ENCODE measurements at regions not wholly inside any gene's neighbourhood (a gene's known extent, or its start where the extent isn't known, plus 50 kb on each side); places are given as distances from the start of the nearest gene placed in this dataset.

DNA sequence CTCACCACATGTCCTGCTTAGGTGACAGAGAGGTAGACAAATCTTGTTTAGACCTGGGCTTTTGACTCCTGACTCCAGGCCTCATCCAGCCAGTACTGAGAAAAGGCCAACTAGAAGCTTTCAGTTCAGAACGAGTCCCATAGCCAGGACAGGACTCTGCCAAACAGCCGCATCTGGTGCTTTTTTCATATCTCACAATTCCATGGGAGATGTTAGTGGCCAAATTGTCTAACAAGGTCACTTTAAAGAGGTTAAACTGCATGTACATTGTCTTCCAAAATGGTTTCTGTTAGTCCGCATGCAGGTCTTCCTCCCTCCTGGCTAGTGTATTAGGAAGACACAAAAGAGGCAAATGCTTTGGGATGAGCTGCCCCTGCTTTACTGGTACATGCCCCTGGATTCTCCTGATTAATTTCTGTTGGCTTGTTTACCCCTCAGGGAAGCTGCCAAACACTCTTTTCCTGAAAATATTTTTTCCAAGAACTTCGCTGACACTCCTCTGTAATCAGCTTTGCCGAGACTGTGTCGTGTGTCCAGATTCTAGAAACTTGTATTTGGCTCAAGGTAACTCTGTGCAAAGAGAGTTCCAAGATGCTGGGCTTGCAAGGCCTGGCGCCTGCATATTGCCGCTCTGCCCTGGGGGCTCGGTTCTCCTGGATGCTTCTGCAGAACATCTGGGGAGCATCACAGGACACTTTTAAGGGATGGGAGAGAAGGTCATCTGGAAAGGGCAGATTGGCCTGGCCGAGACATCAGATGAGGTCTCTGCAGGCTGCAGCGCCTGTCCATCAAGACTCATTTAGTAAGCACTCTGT lies 209.2 kb upstream of the APCDD1 start:
- TF ChIP-seq POLR2A (IDR thresholded peaks at IDR 0.05) (no peak), EP300 (IDR thresholded peaks at IDR 0.05) (no peak), POLR2AphosphoS5 (IDR thresholded peaks at IDR 0.05) (no peak)
- TF ChIP-seq, protein P1, sequence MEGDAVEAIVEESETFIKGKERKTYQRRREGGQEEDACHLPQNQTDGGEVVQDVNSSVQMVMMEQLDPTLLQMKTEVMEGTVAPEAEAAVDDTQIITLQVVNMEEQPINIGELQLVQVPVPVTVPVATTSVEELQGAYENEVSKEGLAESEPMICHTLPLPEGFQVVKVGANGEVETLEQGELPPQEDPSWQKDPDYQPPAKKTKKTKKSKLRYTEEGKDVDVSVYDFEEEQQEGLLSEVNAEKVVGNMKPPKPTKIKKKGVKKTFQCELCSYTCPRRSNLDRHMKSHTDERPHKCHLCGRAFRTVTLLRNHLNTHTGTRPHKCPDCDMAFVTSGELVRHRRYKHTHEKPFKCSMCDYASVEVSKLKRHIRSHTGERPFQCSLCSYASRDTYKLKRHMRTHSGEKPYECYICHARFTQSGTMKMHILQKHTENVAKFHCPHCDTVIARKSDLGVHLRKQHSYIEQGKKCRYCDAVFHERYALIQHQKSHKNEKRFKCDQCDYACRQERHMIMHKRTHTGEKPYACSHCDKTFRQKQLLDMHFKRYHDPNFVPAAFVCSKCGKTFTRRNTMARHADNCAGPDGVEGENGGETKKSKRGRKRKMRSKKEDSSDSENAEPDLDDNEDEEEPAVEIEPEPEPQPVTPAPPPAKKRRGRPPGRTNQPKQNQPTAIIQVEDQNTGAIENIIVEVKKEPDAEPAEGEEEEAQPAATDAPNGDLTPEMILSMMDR (IDR thresholded peaks at IDR 0.05): no peak
- Histone ChIP-seq H3K9me3 (no peaks in the 10 kb centered on the region), H3K4me3 (no peak overlapping the region), H3K27ac (peak overlapping the region in 1 of 4 donors; percentile 1), H3K36me3 (no peaks in the 10 kb centered on the region), H3K27me3 (no peaks in the 10 kb centered on the region), H3K4me1 (peaks cover 5 to 18% (median 8%) of the 10 kb centered on the region in 4 donors)
- DNase-seq: peak in 1 of 2 donors; percentile 32
- 73 to 75% methylated on average over 8 to 11 of the region's 11 CpGs for WGBS, 2 donors
- ATAC-seq (ENCODE audit: low FRiP score in 2 of 2): peak in 1 of 2 donors; percentile 23

DNA sequence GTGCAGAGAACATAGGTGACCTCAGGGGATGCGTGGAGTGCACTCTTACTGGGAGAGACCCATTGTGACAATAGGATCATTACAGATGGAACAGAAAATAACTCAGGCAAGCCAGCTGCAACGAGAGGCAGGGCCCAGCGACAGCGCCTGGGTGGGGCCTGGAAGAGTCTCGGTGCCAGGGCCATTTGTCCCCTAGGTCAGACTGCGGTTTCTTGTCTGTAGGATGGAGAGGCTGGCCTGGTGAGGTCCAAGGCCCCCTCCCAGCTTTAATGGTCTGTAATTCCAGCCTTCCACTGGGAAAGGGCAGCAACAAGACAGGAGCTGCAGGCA lies 208.6 kb upstream of the APCDD1 start:
- H3K27ac ChIP-seq: no peak overlapping the region
- no peak for ATAC-seq (ENCODE audit: low FRiP score in 2 of 2)
- WGBS, 2 donors: 68 to 87% methylated on average over 6 of the region's 6 CpGs

DNA sequence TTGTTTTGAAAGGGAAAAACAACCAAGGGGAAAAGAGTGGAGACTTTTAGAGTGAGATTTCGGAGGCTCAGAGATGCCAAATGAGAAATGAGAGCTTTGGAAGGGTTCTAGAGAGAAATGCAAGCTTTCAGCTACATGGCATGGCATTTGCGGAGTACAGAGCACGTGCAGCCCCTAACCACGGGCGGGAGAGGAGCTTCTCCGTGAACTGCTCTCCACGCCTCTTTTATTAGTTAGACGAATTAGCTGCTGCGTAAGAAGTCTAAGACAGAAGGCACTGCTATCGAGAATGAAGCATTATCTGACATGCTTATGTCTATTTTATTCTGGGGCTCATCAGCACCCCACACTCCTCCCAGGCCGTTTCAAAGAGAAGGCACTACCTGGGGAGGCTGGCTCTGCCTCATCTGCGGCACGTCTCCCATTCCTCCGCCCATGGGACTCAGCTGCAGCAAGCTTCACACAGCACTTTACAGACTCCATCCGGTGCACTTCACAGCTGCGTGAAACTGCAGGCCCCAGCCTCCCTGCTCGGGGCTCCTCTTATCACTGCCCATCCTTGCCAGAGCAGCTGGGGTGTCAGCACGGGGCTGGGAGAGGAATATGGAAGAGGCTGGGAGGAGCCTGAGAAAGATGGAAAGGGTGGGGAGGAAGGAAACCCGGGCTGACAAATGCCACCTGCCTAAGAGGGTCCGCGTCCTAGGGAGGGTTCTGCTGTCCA lies 207.3 kb upstream of the APCDD1 start:
- WGBS, 2 donors: 70 to 71% methylated on average over 17 to 21 of the region's 21 CpGs
- TF ChIP-seq EP300 (IDR thresholded peaks at IDR 0.05) (no peak), POLR2AphosphoS5 (IDR thresholded peaks at IDR 0.05) (no peak)
- TF ChIP-seq, protein P1 (IDR thresholded peaks at IDR 0.05): no peak
- ATAC-seq (ENCODE audit: low FRiP score in 2 of 2): peak in 1 of 2 donors; percentile 56
- H3K27ac ChIP-seq: no peak overlapping the region
- no peaks in the 10 kb centered on the region for H3K9me3 ChIP-seq
- DNase-seq: no peak
- H3K27me3 ChIP-seq: no peaks in the 10 kb centered on the region
- H3K4me3 ChIP-seq: no peak overlapping the region
- peaks cover 0 to 18% (median 7%) of the 10 kb centered on the region in 4 donors for H3K4me1 ChIP-seq
- H3K36me3 ChIP-seq: no peaks in the 10 kb centered on the region

More for the DNA sequence above, 208.6 kb upstream of the APCDD1 start:
- Histone ChIP-seq H3K27me3 (no peaks in the 10 kb centered on the region), H3K9me3 (no peaks in the 10 kb centered on the region), H3K4me1 (peaks cover 0 to 18% (median 7%) of the 10 kb centered on the region in 4 donors), H3K36me3 (no peaks in the 10 kb centered on the region), H3K4me3 (no peak overlapping the region)
- DNase-seq: peak in 1 of 2 donors; percentile 43
- TF ChIP-seq POLR2A (IDR thresholded peaks at IDR 0.05): no peak
- no peak for TF ChIP-seq EP300 (IDR thresholded peaks at IDR 0.05)
- no peak for TF ChIP-seq POLR2AphosphoS5 (IDR thresholded peaks at IDR 0.05)
- TF ChIP-seq, protein P1 (IDR thresholded peaks at IDR 0.05): no peak

DNA sequence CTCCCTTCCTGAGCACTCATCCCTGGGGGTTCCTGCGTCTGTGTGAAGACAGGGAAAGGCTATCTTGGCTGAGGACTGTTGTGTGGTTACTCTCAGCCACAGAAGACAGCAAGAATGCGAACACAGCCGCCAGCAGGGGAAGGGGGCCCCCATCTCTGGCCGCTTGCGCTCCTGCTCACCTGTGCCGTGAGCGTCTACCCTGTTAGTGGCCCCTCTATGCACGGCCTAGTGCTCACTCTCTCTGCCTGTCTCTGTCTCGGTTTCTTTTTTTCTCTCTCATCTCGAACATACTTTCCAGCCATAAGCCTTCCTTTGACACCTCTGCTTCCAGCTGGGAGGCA lies 206.7 kb upstream of the APCDD1 start:
- DNase-seq (peak in 1 of 2 donors; percentile 15), ATAC-seq (ENCODE audit: low FRiP score in 2 of 2) (no peak)

More for the DNA sequence above, 206.7 kb upstream of the APCDD1 start:
- 83 to 91% methylated on average over 9 to 10 of the region's 10 CpGs for WGBS, 2 donors
- Histone ChIP-seq H3K27me3 (no peaks in the 10 kb centered on the region), H3K27ac (no peak overlapping the region), H3K4me3 (no peak overlapping the region), H3K4me1 (peaks cover 0 to 18% (median 7%) of the 10 kb centered on the region in 4 donors), H3K36me3 (no peaks in the 10 kb centered on the region), H3K9me3 (no peaks in the 10 kb centered on the region)
- TF ChIP-seq, protein P1 (IDR thresholded peaks at IDR 0.05): no peak
- TF ChIP-seq POLR2A (IDR thresholded peaks at IDR 0.05) (no peak), POLR2AphosphoS5 (IDR thresholded peaks at IDR 0.05) (no peak), EP300 (IDR thresholded peaks at IDR 0.05) (no peak)
